Trophoblast cell (in vitro differentiated cells and primary cell): ENCODE measurements at regions not wholly inside any gene's neighbourhood (a gene's known extent, or its start where the extent isn't known, plus 50 kb on each side); places are given as distances from the start of the nearest gene placed in this dataset.

Source experiments
- DNase-seq, 2 donors: peaks; one replicate each; pipeline ENCODE4 v3.0.0-alpha.2; 2016
- H2AFZ ChIP-seq: 2 replicates; pipeline ENCODE4 v1.6.1; 2013; ENCODE audit warnings: low read length, moderate library complexity, mild to moderate bottlenecking; ENCODE audit not compliant: insufficient read depth, poor library complexity
- H2AK5ac ChIP-seq: 2 replicates; pipeline ENCODE4 v1.6.1; 2013; ENCODE audit warnings: mild to moderate bottlenecking, low read length
- H2BK120ac ChIP-seq: 2 replicates; pipeline ENCODE4 v1.6.1; 2013; ENCODE audit warnings: low read length, mild to moderate bottlenecking, moderate library complexity; ENCODE audit not compliant: insufficient read depth, poor library complexity
- H2BK12ac ChIP-seq: 2 replicates; pipeline ENCODE4 v1.6.1; 2013; ENCODE audit warnings: mild to moderate bottlenecking, low read length, moderate library complexity
- H2BK5ac ChIP-seq: 2 replicates; pipeline ENCODE4 v1.6.1; 2013; ENCODE audit warnings: low read length, low read depth, moderate library complexity, mild to moderate bottlenecking; ENCODE audit not compliant: poor library complexity
- H3K14ac ChIP-seq: 2 replicates; pipeline ENCODE4 v1.6.1; 2013; ENCODE audit warnings: mild to moderate bottlenecking, low read length
- H3K18ac ChIP-seq: 2 replicates; pipeline ENCODE4 v1.6.1; 2013; ENCODE audit warnings: mild to moderate bottlenecking, low read length
- H3K23ac ChIP-seq: 2 replicates; pipeline ENCODE4 v1.6.1; 2013; ENCODE audit warnings: low read length
- H3K27ac ChIP-seq: 2 replicates; pipeline ENCODE4 v1.5.1; 2013; ENCODE audit warnings: low read depth, mild to moderate bottlenecking, inconsistent platforms, low read length, moderate library complexity
- H3K27me3 ChIP-seq: 2 replicates; pipeline ENCODE4 v1.6.1; 2013; ENCODE audit warnings: inconsistent platforms, mild to moderate bottlenecking, low read length, moderate library complexity; ENCODE audit not compliant: insufficient read depth
- H3K36me3 ChIP-seq, 2 experiments: 1 replicate in 1 of 2; 2 replicates in 1 of 2; pipeline ENCODE4 v1.6.1; 2013; ENCODE audit warnings: low read length in 2 of 2, mild to moderate bottlenecking in 2 of 2, moderate library complexity in 1 of 2; ENCODE audit not compliant: insufficient read depth in 2 of 2, control insufficient read depth in 1 of 2
- H3K4ac ChIP-seq: 2 replicates; pipeline ENCODE4 v1.6.1; 2013; ENCODE audit warnings: low read depth, mild to moderate bottlenecking, low read length, moderate library complexity
- H3K4me1 ChIP-seq, 2 experiments: 1 replicate in 1 of 2; 2 replicates in 1 of 2; pipeline ENCODE4 v1.6.1; 2013; ENCODE audit warnings: low read length in 2 of 2, mild to moderate bottlenecking in 2 of 2, moderate library complexity in 1 of 2; ENCODE audit not compliant: insufficient read depth in 2 of 2, control insufficient read depth in 1 of 2
- H3K4me2 ChIP-seq: 2 replicates; pipeline ENCODE4 v1.6.1; 2013; ENCODE audit warnings: inconsistent platforms, mild to moderate bottlenecking, low read length, moderate library complexity
- H3K4me3 ChIP-seq: 2 replicates; pipeline ENCODE4 v1.5.1; 2013; ENCODE audit warnings: mild to moderate bottlenecking, low read depth, low read length, inconsistent platforms
- H3K79me1 ChIP-seq: one replicate; pipeline ENCODE4 v1.6.1; 2013; ENCODE audit warnings: low read length
- H3K79me2 ChIP-seq: 2 replicates; pipeline ENCODE4 v1.6.1; 2013; ENCODE audit warnings: low read length, mild to moderate bottlenecking; ENCODE audit not compliant: control insufficient read depth, insufficient read depth, poor library complexity
- H3K9ac ChIP-seq: 2 replicates; pipeline ENCODE4 v1.6.1; 2013; ENCODE audit warnings: mild to moderate bottlenecking, low read length
- H3K9me3 ChIP-seq: 2 replicates; pipeline ENCODE4 v1.6.1; 2013; ENCODE audit warnings: low read depth, mild to moderate bottlenecking, control low read depth, inconsistent platforms, low read length; ENCODE audit not compliant: insufficient read depth
- H4K12ac ChIP-seq: 2 replicates; pipeline ENCODE4 v1.6.1; 2013; ENCODE audit warnings: low read depth, mild to moderate bottlenecking, low read length, moderate library complexity
- H4K8ac ChIP-seq: 2 replicates; pipeline ENCODE4 v1.6.1; 2013; ENCODE audit warnings: low read depth, mild to moderate bottlenecking, low read length, moderate library complexity
- H4K91ac ChIP-seq: one replicate; pipeline ENCODE4 v1.6.1; 2013; ENCODE audit warnings: low read depth, mild to moderate bottlenecking, low read length, moderate library complexity
- WGBS: extraction: QIAGEN DNeasy Blood & Tissue Kit; methylation state at CpG from one replicate; pipeline ENCODE4 v1.1.7; 2013; ENCODE audit warnings: missing lambda C conversion rate; ENCODE audit not compliant: insufficient read length, insufficient coverage; ENCODE audit errors: extremely low coverage; 5-methylcytosine and 5-hydroxymethylcytosine counted together

- H3K9me3 ChIP-seq: no peaks in the 10 kb centered on the region
- no peak overlapping the region for H3K4me2 ChIP-seq
- no peak overlapping the region for H2AFZ ChIP-seq
- no peak overlapping the region for H3K4me3 ChIP-seq
- no peak overlapping the region for H3K27ac ChIP-seq
- H3K79me1 ChIP-seq: peaks cover 13% of the 10 kb centered on the region
- no CpG with 5 or more reads among the region's 3 CpGs for WGBS
- no peaks in the 10 kb centered on the region for H3K27me3 ChIP-seq
- no peak overlapping the region for H4K12ac ChIP-seq
- H4K8ac ChIP-seq: no peak overlapping the region
- H3K4ac ChIP-seq: no peak overlapping the region
- H4K91ac ChIP-seq: peak overlapping the region; percentile 64
- no peak overlapping the region for H3K9ac ChIP-seq
- peaks cover 7 to 17% of the 10 kb centered on the region in 2 experiments for H3K4me1 ChIP-seq
- H2BK12ac ChIP-seq: peak overlapping the region; percentile 83
- H2BK5ac ChIP-seq: peak overlapping the region; percentile 24
- H3K79me2 ChIP-seq: no peaks in the 10 kb centered on the region
- DNase-seq: no peak
- H3K36me3 ChIP-seq: no peaks in the 10 kb centered on the region
- H2AK5ac ChIP-seq: no peak overlapping the region
- H3K14ac ChIP-seq: no peak overlapping the region
- H3K23ac ChIP-seq: no peak overlapping the region
- peak overlapping the region; percentile 87 for H2BK120ac ChIP-seq
- H3K18ac ChIP-seq: no peak overlapping the region
Measured at GRCh38 chr5:155079698-155080097, 66.1 kb downstream of the KIF4B start.

- Histone ChIP-seq H3K4me1 (peaks cover 13 to 26% of the 10 kb centered on the region in 2 experiments), H2AFZ (no peak overlapping the region), H4K8ac (no peak overlapping the region), H3K14ac (no peak overlapping the region), H3K4ac (no peak overlapping the region), H4K12ac (no peak overlapping the region), H2BK5ac (no peak overlapping the region), H3K27me3 (no peaks in the 10 kb centered on the region), H3K79me1 (peaks cover 20% of the 10 kb centered on the region), H3K27ac (no peak overlapping the region), H3K4me3 (no peak overlapping the region), H3K4me2 (no peak overlapping the region), H3K9me3 (no peaks in the 10 kb centered on the region), H2BK120ac (peak overlapping the region; percentile 12), H4K91ac (no peak overlapping the region), H3K79me2 (no peaks in the 10 kb centered on the region), H3K18ac (no peak overlapping the region), H2AK5ac (no peak overlapping the region), H3K23ac (no peak overlapping the region), H2BK12ac (peak overlapping the region; percentile 85), H3K9ac (no peak overlapping the region), H3K36me3 (no peaks in the 10 kb centered on the region)
- no CpG with 5 or more reads among the region's 3 CpGs for WGBS
- DNase-seq: no peak
Measured at GRCh38 chr5:155080721-155081120, 67.2 kb downstream of the KIF4B start.

- DNase-seq: no peak
- Histone ChIP-seq H3K9me3 (no peaks in the 10 kb centered on the region), H3K4me2 (no peak overlapping the region), H3K4me3 (no peak overlapping the region), H3K27me3 (no peaks in the 10 kb centered on the region), H3K79me2 (no peaks in the 10 kb centered on the region), H3K4me1 (peaks cover 20 to 34% of the 10 kb centered on the region in 2 experiments), H3K18ac (no peak overlapping the region), H3K23ac (no peak overlapping the region), H2BK5ac (no peak overlapping the region), H4K8ac (no peak overlapping the region), H4K12ac (no peak overlapping the region), H4K91ac (peak overlapping the region; percentile 48), H2AK5ac (no peak overlapping the region), H3K79me1 (peaks cover 28% of the 10 kb centered on the region), H3K27ac (peak overlapping the region; percentile 54), H2BK120ac (no peak overlapping the region), H3K14ac (no peak overlapping the region), H3K36me3 (no peaks in the 10 kb centered on the region), H2BK12ac (no peak overlapping the region), H3K9ac (no peak overlapping the region), H3K4ac (no peak overlapping the region), H2AFZ (no peak overlapping the region)
- WGBS: no CpG with 5 or more reads among the region's 3 CpGs
Measured at GRCh38 chr5:155081618-155082017, 68.1 kb downstream of the KIF4B start.

- H3K23ac ChIP-seq: no peak overlapping the region
Measured at GRCh38 chr5:155082401-155082800, 68.8 kb downstream of the KIF4B start.

More at GRCh38 chr5:155082401-155082800, 68.8 kb downstream of the KIF4B start:
- Histone ChIP-seq H3K79me2 (no peaks in the 10 kb centered on the region), H4K12ac (no peak overlapping the region), H3K4me1 (peaks cover 21 to 36% of the 10 kb centered on the region in 2 experiments), H3K4ac (no peak overlapping the region), H2BK5ac (peak overlapping the region; percentile 15), H3K27ac (peak overlapping the region; percentile 54), H3K4me3 (no peak overlapping the region), H4K8ac (no peak overlapping the region), H4K91ac (peak overlapping the region; percentile 66), H3K27me3 (no peaks in the 10 kb centered on the region), H3K18ac (no peak overlapping the region), H3K9me3 (no peaks in the 10 kb centered on the region), H2BK12ac (peak overlapping the region; percentile 37), H2AFZ (no peak overlapping the region), H3K14ac (no peak overlapping the region), H3K79me1 (peaks cover 29% of the 10 kb centered on the region), H3K9ac (no peak overlapping the region), H2AK5ac (no peak overlapping the region), H3K36me3 (no peaks in the 10 kb centered on the region), H3K4me2 (no peak overlapping the region), H2BK120ac (peak overlapping the region; percentile 44)
- WGBS: no CpG with 5 or more reads among the region's 4 CpGs
- DNase-seq: peak in 1 of 2 donors; percentile 73
